Keratinocyte (primary cell): ENCODE measurements at regions not wholly inside any gene's neighbourhood (a gene's known extent, or its start where the extent isn't known, plus 50 kb on each side); places are given as distances from the start of the nearest gene placed in this dataset.

ENCODE experiments used
- DNase-seq: peaks from one replicate; pipeline ENCODE4 v3.0.0-alpha.2; 2011; ENCODE audit warnings: low read depth, missing footprints, low spot score
- FAIRE-seq: peaks from 2 replicates; lab custom pipeline; 2011; peaks lifted over from hg19 to GRCh38; lab: Jason Lieb, UNC
- H2AFZ ChIP-seq: 2 replicates; pipeline ENCODE4 v1.6.0; 2012; ENCODE audit warnings: low read length, control low read depth, inconsistent platforms; ENCODE audit not compliant: control insufficient read depth
- H3K27ac ChIP-seq: 2 replicates; pipeline ENCODE4 v1.5.1; 2011; ENCODE audit warnings: low read length; ENCODE audit not compliant: control insufficient read depth, insufficient read depth
- H3K27me3 ChIP-seq: 3 replicates; pipeline ENCODE4 v1.6.0; 2011; ENCODE audit warnings: low read length; ENCODE audit not compliant: control insufficient read depth, insufficient read depth; ENCODE audit errors: extremely low read depth
- H3K36me3 ChIP-seq, 2 experiments: 2 replicates in 1 of 2; 3 replicates in 1 of 2; pipeline ENCODE4 v1.5.1; 2011; ENCODE audit warnings: low read length in 2 of 2, mild to moderate bottlenecking in 1 of 2; ENCODE audit not compliant: control insufficient read depth in 2 of 2, insufficient read depth in 2 of 2; ENCODE audit errors: extremely low read depth in 1 of 2
- H3K4me1 ChIP-seq: 3 replicates; pipeline ENCODE4 v1.5.1; 2011; ENCODE audit warnings: low read length; ENCODE audit not compliant: control insufficient read depth, insufficient read depth; ENCODE audit errors: extremely low read depth
- H3K4me2 ChIP-seq: 3 replicates; pipeline ENCODE4 v1.6.0; 2011; ENCODE audit warnings: low read depth, low read length; ENCODE audit not compliant: control insufficient read depth, insufficient read depth; ENCODE audit errors: extremely low read depth
- H3K4me3 ChIP-seq, 3 experiments: fragments of 200-600 bp in 1 of 3; sonication (generic) in 1 of 3; 2 replicates in 2 of 3; 3 replicates in 1 of 3; pipeline ENCODE4 v1.5.1; 2011 to 2016; ENCODE audit warnings: low read length in 3 of 3, mild to moderate bottlenecking in 3 of 3, control low read depth in 2 of 3, inconsistent platforms in 1 of 3, low read depth in 1 of 3, mixed read lengths in 1 of 3, mixed run types in 1 of 3, moderate library complexity in 1 of 3; ENCODE audit not compliant: control insufficient read depth in 2 of 3, insufficient read depth in 2 of 3; ENCODE audit errors: extremely low read depth in 1 of 3
- H3K79me2 ChIP-seq: 2 replicates; pipeline ENCODE4 v1.6.0; 2012; ENCODE audit warnings: low read length; ENCODE audit not compliant: control insufficient read depth, insufficient read depth
- H3K9ac ChIP-seq: 3 replicates; pipeline ENCODE4 v1.6.0; 2011; ENCODE audit warnings: low read length; ENCODE audit not compliant: control insufficient read depth, insufficient read depth; ENCODE audit errors: extremely low read depth
- H3K9me1 ChIP-seq: 3 replicates; pipeline ENCODE4 v1.6.0; 2011; ENCODE audit warnings: low read length; ENCODE audit not compliant: control insufficient read depth, insufficient read depth; ENCODE audit errors: extremely low read depth
- H3K9me3 ChIP-seq: 2 replicates; pipeline ENCODE4 v1.5.1; 2012; ENCODE audit warnings: low read depth, low read length; ENCODE audit not compliant: control insufficient read depth
- H4K20me1 ChIP-seq: 3 replicates; pipeline ENCODE4 v1.6.0; 2011; ENCODE audit warnings: low read length; ENCODE audit not compliant: control insufficient read depth, insufficient read depth; ENCODE audit errors: extremely low read depth
- EZH2 ChIP-seq: IDR thresholded peaks from one replicate; pipeline ENCODE4 v1.6.1; 2012; ENCODE audit warnings: inconsistent platforms, mild to moderate bottlenecking, low read length, moderate library complexity
- dilution Hi-C: fragments of 300-500 bp; cut with MboI; formaldehyde crosslinking; loops from one replicate; pipeline ENCODE4 v1.7.0; 2020; ENCODE audit warnings: low sequenced_read_pairs; ENCODE audit not compliant: extremely low pct_ligation_motif_present
- TF ChIP-seq, protein P1 (sequence below), 3 experiments: IDR thresholded peaks in 1 of 3; conservative IDR thresholded peaks in 1 of 3; optimal IDR thresholded peaks in 1 of 3; 2 replicates in 2 of 3; 3 replicates in 1 of 3; pipeline versions ENCODE3 to v1.5.1; 2011; ENCODE audit warnings: low read length in 3 of 3, mild to moderate bottlenecking in 3 of 3, moderate library complexity in 2 of 3, control low read depth in 1 of 3, inconsistent platforms in 1 of 3; ENCODE audit not compliant: insufficient read depth in 2 of 3; ENCODE audit errors: extremely low read depth in 1 of 3

DNA sequence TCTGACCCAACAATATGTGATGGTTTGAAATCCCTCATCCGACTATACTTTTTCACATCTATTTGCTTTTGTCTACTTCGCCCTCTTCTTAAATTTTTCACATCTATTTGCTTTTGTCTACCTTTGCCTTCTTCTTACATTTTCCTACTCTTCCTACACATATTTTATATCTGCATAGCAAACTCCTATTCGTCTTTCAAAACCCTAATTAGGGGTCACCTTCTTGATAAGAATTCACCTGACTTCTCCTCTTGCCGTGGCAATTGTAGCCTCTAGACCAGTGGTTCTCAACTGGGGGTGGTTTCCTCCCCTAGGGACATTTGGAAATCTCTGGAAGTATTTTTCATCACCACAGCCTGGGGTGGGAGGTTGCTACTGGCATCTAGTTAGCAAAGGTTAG, 607.4 kb downstream of the NTRK3 start:
- no peaks in the 10 kb centered on the region for H4K20me1 ChIP-seq
- no peaks in the 10 kb centered on the region for H3K27me3 ChIP-seq
- FAIRE-seq (no peak), DNase-seq (no peak)
- H3K9ac ChIP-seq = no peak overlapping the region
- H3K36me3 ChIP-seq = no peaks in the 10 kb centered on the region
- H3K9me1 ChIP-seq = no peaks in the 10 kb centered on the region
- TF ChIP-seq, protein P1, sequence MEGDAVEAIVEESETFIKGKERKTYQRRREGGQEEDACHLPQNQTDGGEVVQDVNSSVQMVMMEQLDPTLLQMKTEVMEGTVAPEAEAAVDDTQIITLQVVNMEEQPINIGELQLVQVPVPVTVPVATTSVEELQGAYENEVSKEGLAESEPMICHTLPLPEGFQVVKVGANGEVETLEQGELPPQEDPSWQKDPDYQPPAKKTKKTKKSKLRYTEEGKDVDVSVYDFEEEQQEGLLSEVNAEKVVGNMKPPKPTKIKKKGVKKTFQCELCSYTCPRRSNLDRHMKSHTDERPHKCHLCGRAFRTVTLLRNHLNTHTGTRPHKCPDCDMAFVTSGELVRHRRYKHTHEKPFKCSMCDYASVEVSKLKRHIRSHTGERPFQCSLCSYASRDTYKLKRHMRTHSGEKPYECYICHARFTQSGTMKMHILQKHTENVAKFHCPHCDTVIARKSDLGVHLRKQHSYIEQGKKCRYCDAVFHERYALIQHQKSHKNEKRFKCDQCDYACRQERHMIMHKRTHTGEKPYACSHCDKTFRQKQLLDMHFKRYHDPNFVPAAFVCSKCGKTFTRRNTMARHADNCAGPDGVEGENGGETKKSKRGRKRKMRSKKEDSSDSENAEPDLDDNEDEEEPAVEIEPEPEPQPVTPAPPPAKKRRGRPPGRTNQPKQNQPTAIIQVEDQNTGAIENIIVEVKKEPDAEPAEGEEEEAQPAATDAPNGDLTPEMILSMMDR (optimal IDR thresholded peaks at IDR 0.05 in 1 of 3, IDR thresholded peaks at IDR 0.05 in 1 of 3, conservative IDR thresholded peaks at IDR 0.05 in 1 of 3; ENCODE audit: extremely low read depth in 1 of 3, insufficient read depth in 2 of 3, low read length in 3 of 3) = no peak
- TF ChIP-seq EZH2 = no peak
- H3K79me2 ChIP-seq = no peaks in the 10 kb centered on the region
- H2AFZ ChIP-seq = no peak overlapping the region
- no peak overlapping the region for H3K4me3 ChIP-seq
- no peaks in the 10 kb centered on the region for H3K4me1 ChIP-seq
- dilution Hi-C loops = no loop called here
- no peak overlapping the region for H3K4me2 ChIP-seq
- no peak overlapping the region for H3K27ac ChIP-seq
- no peaks in the 10 kb centered on the region for H3K9me3 ChIP-seq

DNA sequence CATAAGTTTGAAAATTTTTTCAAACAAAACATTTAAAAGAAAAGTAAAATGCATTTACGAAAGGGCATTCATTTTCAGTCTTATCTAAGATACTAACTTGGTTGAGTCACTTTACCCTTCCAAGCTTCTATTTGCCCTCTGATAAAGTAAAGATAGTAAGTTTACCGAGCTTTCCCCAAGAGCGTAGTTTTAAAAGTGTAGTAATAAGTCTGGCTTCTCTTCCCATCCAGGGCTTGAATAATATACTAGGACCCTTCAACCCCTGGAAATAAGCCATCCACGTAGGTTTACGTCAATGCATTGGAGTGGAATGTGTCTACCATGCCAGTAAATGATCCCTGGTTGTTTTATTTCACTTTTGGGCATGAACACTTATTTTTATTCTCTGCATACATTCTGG, 608.3 kb downstream of the NTRK3 start:
- Histone ChIP-seq H3K4me1 (no peaks in the 10 kb centered on the region), H4K20me1 (no peaks in the 10 kb centered on the region), H3K79me2 (no peaks in the 10 kb centered on the region), H2AFZ (no peak overlapping the region), H3K9ac (no peak overlapping the region), H3K36me3 (no peaks in the 10 kb centered on the region), H3K4me3 (no peak overlapping the region), H3K4me2 (no peak overlapping the region), H3K9me1 (no peaks in the 10 kb centered on the region), H3K27me3 (no peaks in the 10 kb centered on the region), H3K9me3 (no peaks in the 10 kb centered on the region), H3K27ac (no peak overlapping the region)
- DNase-seq (no peak), FAIRE-seq (no peak)
- dilution Hi-C loops = no loop called here
- TF ChIP-seq EZH2 = no peak
- TF ChIP-seq, protein P1 (optimal IDR thresholded peaks at IDR 0.05 in 1 of 3, IDR thresholded peaks at IDR 0.05 in 1 of 3, conservative IDR thresholded peaks at IDR 0.05 in 1 of 3; ENCODE audit: extremely low read depth in 1 of 3, insufficient read depth in 2 of 3, low read length in 3 of 3) = no peak
